Stimulated activated memory B cell treated with anti-CD40 and anti-IgM and Interleukin-4, amounts not matched to agents 10 μg/mL and 1 μg/mL and 100 μg/mL, for 72 hours (primary cell): ENCODE measurements at regions not wholly inside any gene's neighbourhood (a gene's known extent, or its start where the extent isn't known, plus 50 kb on each side); places are given as distances from the start of the nearest gene placed in this dataset.
A peak's percentile ranks its signal among the peaks of the same experiment; 100 is the strongest.

Source experiments
- ATAC-seq: fragments of 150-1000 bp; cut with Tn5 transposase; 2 replicates; pipeline ENCODE4 v1.10.0; 2021
- H3K27ac Mint-ChIP-seq: one replicate; pipeline ENCODE4 v1.8.0; 2022; ENCODE audit warnings: mild to moderate bottlenecking, mixed read lengths
- H3K27me3 Mint-ChIP-seq: one replicate; pipeline ENCODE4 v1.8.0; 2022; ENCODE audit warnings: mixed read lengths
- H3K36me3 Mint-ChIP-seq: one replicate; pipeline ENCODE4 v1.8.0; 2022; ENCODE audit warnings: mixed read lengths
- H3K4me1 Mint-ChIP-seq: one replicate; pipeline ENCODE4 v1.8.0; 2022; ENCODE audit warnings: mixed read lengths
- H3K4me3 Mint-ChIP-seq: one replicate; pipeline ENCODE4 v1.8.0; 2022; ENCODE audit warnings: mild to moderate bottlenecking, moderate library complexity, mixed read lengths
- H3K9me3 Mint-ChIP-seq: one replicate; pipeline ENCODE4 v1.8.0; 2022; ENCODE audit warnings: mixed read lengths

DNA sequence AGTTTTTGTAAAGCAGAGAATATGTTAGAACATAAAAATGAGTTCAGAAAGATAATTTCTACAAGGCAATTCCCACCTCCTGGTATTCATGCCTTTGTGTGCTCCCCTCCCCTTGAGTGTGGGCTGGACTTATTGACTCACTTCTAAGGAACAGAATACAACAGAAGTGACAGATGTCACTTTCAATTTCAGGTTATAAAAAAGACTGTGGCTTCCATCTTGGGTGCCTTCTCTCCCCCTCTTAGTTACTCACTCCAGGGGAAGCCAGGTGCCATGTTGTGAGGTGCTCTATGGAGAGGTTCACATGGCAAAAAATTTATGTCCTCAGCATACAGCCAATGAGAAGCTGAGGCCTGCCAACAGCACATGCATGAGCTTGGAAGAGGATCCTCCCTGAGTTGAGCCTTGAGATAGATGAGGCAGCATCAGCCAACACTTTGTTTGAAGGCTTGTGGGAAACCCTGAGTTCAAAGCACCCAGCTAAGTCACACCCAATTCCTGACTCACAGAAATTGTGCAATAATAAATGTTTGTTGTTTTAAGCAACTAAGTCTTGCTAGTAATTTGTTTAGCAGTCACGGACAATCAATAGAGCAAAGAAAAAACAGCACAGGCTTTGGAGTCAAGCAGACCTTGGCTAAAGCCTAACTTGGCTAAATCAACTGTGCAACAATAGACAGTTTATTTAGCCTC lies 73.5 kb upstream of the NGF start:
- Mint-ChIP-seq H3K9me3 (peaks cover 7% of the 10 kb centered on the region), H3K36me3 (no peaks in the 10 kb centered on the region), H3K27me3 (no peaks in the 10 kb centered on the region), H3K27ac (no peak overlapping the region), H3K4me1 (no peaks in the 10 kb centered on the region), H3K4me3 (no peak overlapping the region)
- no peak for ATAC-seq

DNA sequence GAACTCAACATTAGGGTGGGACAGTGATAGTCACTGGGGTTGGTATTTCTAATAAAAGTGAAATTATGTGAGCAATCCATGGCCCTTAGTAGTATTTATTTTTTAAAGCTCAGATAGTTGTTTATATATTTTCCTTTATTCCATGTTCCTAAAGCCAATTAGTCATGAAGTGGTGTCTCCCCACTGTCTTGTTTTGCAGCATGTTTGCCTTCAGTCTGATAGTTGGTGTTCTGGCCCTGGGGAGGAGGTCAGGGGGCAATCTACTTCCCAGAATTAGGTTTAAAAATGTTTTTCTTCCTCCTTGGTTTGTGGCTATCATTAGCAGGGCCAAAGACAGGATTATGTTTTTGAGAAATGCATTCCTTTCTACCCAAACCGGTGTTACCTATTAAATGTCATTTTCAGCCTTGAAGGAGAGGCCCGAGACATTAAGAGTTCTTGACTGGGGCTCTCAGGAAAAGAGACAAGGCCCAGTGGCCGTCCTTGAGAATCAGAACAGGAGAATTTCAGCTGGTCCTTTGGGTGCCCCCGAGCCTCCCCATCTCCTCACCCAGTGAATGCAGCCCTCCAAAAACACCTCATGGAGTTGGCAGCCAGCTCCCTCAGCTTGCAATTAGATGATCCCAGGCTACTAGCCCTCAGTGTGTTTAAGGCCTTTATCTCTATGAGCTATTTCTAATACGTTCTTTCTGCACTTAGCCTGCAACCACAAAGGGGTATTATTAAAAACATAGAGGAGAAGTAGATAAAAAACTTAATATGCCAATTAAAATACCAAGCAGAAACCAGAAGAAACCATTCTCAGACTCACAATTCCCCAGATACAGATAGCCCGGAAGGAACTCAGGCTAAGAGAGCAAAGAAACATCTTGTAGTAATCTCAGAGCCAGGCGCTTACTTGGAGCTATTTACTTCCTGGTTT lies 71.3 kb upstream of the NGF start:
- H3K36me3 Mint-ChIP-seq: no peaks in the 10 kb centered on the region
- no peak overlapping the region for H3K27ac Mint-ChIP-seq
- no peaks in the 10 kb centered on the region for H3K27me3 Mint-ChIP-seq
- ATAC-seq: no peak
- peaks cover 12% of the 10 kb centered on the region for H3K9me3 Mint-ChIP-seq
- H3K4me1 Mint-ChIP-seq: no peaks in the 10 kb centered on the region
- H3K4me3 Mint-ChIP-seq: no peak overlapping the region

GRCh38 chr1:115408533-115408932 lies 70.5 kb upstream of the NGF start:
- no peaks in the 10 kb centered on the region for H3K4me1 Mint-ChIP-seq

DNA sequence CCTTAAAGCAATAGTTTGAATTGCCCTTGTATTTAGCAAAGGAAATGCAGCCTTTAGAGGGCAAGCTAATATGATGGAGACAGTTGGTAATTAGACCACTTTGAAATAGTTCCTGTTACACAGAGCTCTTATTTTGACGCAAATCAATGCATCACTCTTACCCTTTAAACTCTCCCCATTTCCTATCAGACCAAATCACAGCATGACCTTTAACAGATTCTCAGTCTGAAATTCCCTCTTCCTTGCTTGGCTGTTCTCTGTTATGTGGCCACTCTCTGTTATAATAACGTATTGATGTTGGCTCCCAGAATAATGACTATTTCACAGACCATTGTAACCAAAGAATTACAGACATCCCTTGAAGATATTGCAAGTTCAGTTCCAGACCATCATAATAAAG lies 66.9 kb upstream of the NGF start:
- Mint-ChIP-seq H3K27me3 (no peaks in the 10 kb centered on the region), H3K36me3 (no peaks in the 10 kb centered on the region), H3K4me1 (no peaks in the 10 kb centered on the region), H3K27ac (no peak overlapping the region), H3K4me3 (no peak overlapping the region), H3K9me3 (peaks cover 7% of the 10 kb centered on the region)
- no peak for ATAC-seq

More at GRCh38 chr1:115408533-115408932, 70.5 kb upstream of the NGF start:
- no peaks in the 10 kb centered on the region for H3K36me3 Mint-ChIP-seq
- no peak for ATAC-seq
- no peaks in the 10 kb centered on the region for H3K27me3 Mint-ChIP-seq
- no peak overlapping the region for H3K4me3 Mint-ChIP-seq
- peaks cover 12% of the 10 kb centered on the region for H3K9me3 Mint-ChIP-seq
- H3K27ac Mint-ChIP-seq: no peak overlapping the region

DNA sequence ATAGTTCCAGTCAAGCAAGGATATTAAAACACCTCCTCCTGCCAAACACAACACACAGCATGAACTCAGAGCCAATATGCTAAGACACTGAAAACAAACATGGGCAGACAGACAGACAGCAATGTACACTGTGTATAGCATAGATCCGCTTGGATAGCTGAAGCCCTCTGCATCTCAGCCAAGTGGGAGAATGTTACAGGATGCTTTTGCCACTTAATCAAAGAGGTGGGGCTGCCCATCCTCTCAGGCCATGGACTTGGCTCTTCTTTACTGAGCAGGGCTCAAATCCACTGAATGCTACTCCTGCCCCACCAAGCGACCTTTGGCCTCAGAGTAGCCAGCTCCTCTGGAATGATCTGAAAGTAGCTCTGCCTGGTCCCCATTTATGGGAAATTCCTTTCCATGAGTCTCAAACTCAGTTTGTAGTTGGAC lies 64.7 kb upstream of the NGF start:
- ATAC-seq: no peak
- H3K4me3 Mint-ChIP-seq: no peak overlapping the region
- no peaks in the 10 kb centered on the region for H3K36me3 Mint-ChIP-seq
- H3K4me1 Mint-ChIP-seq: no peaks in the 10 kb centered on the region
- no peak overlapping the region for H3K27ac Mint-ChIP-seq
- no peaks in the 10 kb centered on the region for H3K27me3 Mint-ChIP-seq
- H3K9me3 Mint-ChIP-seq: peaks cover 7% of the 10 kb centered on the region

- Mint-ChIP-seq H3K27me3 (no peaks in the 10 kb centered on the region), H3K4me1 (no peaks in the 10 kb centered on the region), H3K36me3 (no peaks in the 10 kb centered on the region), H3K4me3 (no peak overlapping the region), H3K9me3 (peaks cover 6% of the 10 kb centered on the region), H3K27ac (no peak overlapping the region)
- ATAC-seq: no peak
These were observed 63.6 kb upstream of the NGF start for GRCh38 chr1:115401676-115402075.

GRCh38 chr1:115400891-115401290 lies 62.8 kb upstream of the NGF start:
- H3K27ac Mint-ChIP-seq: no peak overlapping the region
- no peaks in the 10 kb centered on the region for H3K27me3 Mint-ChIP-seq
- ATAC-seq: peak; percentile 24
- peaks cover 4% of the 10 kb centered on the region for H3K9me3 Mint-ChIP-seq
- no peaks in the 10 kb centered on the region for H3K36me3 Mint-ChIP-seq
- H3K4me1 Mint-ChIP-seq: no peaks in the 10 kb centered on the region
- no peak overlapping the region for H3K4me3 Mint-ChIP-seq

DNA sequence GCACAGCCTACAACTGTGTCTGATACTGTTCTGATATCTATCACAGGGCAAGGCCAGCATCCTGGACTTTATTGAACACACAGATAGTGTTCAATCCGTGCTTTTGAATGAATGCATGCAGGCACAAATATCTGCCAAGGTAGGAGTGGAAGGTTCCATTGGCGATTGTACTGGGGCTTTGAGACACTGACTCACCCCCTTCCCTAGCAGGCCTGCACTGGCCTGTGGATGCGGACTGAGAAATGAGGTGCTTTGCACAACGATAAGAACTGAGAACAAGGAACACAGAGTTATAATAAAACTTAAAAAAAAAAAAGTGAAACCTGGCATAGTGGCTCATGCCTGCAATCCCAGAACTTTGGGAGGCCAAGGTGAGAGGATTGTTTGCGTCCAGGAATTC lies 62.4 kb upstream of the NGF start:
- no peaks in the 10 kb centered on the region for H3K36me3 Mint-ChIP-seq
- no peaks in the 10 kb centered on the region for H3K27me3 Mint-ChIP-seq
- no peaks in the 10 kb centered on the region for H3K9me3 Mint-ChIP-seq
- ATAC-seq: no peak
- no peak overlapping the region for H3K4me3 Mint-ChIP-seq
- no peak overlapping the region for H3K27ac Mint-ChIP-seq
- no peaks in the 10 kb centered on the region for H3K4me1 Mint-ChIP-seq

GRCh38 chr1:115398745-115399144 lies 60.7 kb upstream of the NGF start:
- no peaks in the 10 kb centered on the region for H3K9me3 Mint-ChIP-seq
- H3K36me3 Mint-ChIP-seq: no peaks in the 10 kb centered on the region
- no peaks in the 10 kb centered on the region for H3K4me1 Mint-ChIP-seq
- no peak overlapping the region for H3K4me3 Mint-ChIP-seq
- no peak for ATAC-seq
- H3K27me3 Mint-ChIP-seq: no peaks in the 10 kb centered on the region
- no peak overlapping the region for H3K27ac Mint-ChIP-seq
